Stimulated activated CD8-positive, alpha-beta memory T cell treated with anti-CD3 and anti-CD28 coated beads, Interleukin-15, amount 100 ng/mL, for 1 hour (primary cell): ENCODE measurements at regions not wholly inside any gene's neighbourhood (a gene's known extent, or its start where the extent isn't known, plus 50 kb on each side); places are given as distances from the start of the nearest gene placed in this dataset.
"Not testable (repeated sequence)": the region's sequence is repeated elsewhere in the genome, so short reads cannot be mapped to it uniquely, and the experiment has no call there.

Source experiments
- DNase-seq: peaks from one replicate; pipeline ENCODE4 v3.0.0-alpha.2; 2020; ENCODE audit warnings: low read depth

GRCh38 chr5:83001796-83002381, 75.3 kb downstream of the TMEM167A start:
- no peak for DNase-seq

GRCh38 chr5:83000922-83001321, 76.3 kb downstream of the TMEM167A start:
- no peak for DNase-seq

- no peak for DNase-seq
Measured at GRCh38 chr5:83000428-83000827, 76.8 kb downstream of the TMEM167A start.

GRCh38 chr5:82993416-82993815, 83.8 kb downstream of the TMEM167A start:
- no peak for DNase-seq

- DNase-seq: no peak
Measured at GRCh38 chr5:82992646-82993045, 84.5 kb downstream of the TMEM167A start.

- no peak for DNase-seq
Measured at GRCh38 chr5:82991678-82992323, 85.4 kb downstream of the TMEM167A start.

GRCh38 chr5:82991059-82991458, 86.1 kb downstream of the TMEM167A start:
- no peak for DNase-seq

GRCh38 chr5:82987188-82987587, 90.0 kb downstream of the TMEM167A start:
- DNase-seq: no peak

- DNase-seq: no peak
Measured at GRCh38 chr5:82986404-82986803, 90.8 kb downstream of the TMEM167A start.

GRCh38 chr5:82985763-82986162, 91.4 kb downstream of the TMEM167A start:
- DNase-seq: no peak

- no peak for DNase-seq
Measured at GRCh38 chr5:82984786-82985735, 92.1 kb downstream of the TMEM167A start.

- DNase-seq: no peak
Measured at GRCh38 chr5:82982846-82983245, 94.3 kb downstream of the TMEM167A start.

GRCh38 chr5:82976887-82977286, 100.3 kb downstream of the TMEM167A start:
- not testable (repeated sequence) for DNase-seq

GRCh38 chr5:82975812-82976211, 101.4 kb downstream of the TMEM167A start:
- no peak for DNase-seq

GRCh38 chr5:82975396-82975795, 101.8 kb downstream of the TMEM167A start:
- DNase-seq: no peak

GRCh38 chr5:82974346-82974745, 102.8 kb downstream of the TMEM167A start:
- DNase-seq: not testable (repeated sequence)

GRCh38 chr5:82971901-82972300, 105.3 kb downstream of the TMEM167A start:
- DNase-seq: no peak

GRCh38 chr5:82971034-82971806, 106.0 kb downstream of the TMEM167A start:
- DNase-seq: not testable (repeated sequence)

GRCh38 chr5:82969221-82969976, 107.8 kb downstream of the TMEM167A start:
- not testable (repeated sequence) for DNase-seq

GRCh38 chr5:82967072-82967471, 110.1 kb downstream of the TMEM167A start:
- DNase-seq: no peak

GRCh38 chr5:82959466-82959865, 117.7 kb downstream of the TMEM167A start:
- no peak for DNase-seq
